Cardiac fibroblast (primary cell): ENCODE measurements at regions not wholly inside any gene's neighbourhood (a gene's known extent, or its start where the extent isn't known, plus 50 kb on each side); places are given as distances from the start of the nearest gene placed in this dataset.

Experiments
- DNase-seq, 2 donors: peaks; one replicate each; pipeline versions ENCODE4 v3.0.0 to v3.0.0-alpha.2; 2010; ENCODE audit warnings: low read depth in 2 of 2
- H3K4me3 ChIP-seq, 2 donors: replicated peaks in 1 of 2; 1 replicate in 1 of 2; 2 replicates in 1 of 2; pipeline ENCODE4 v1.5.1; 2011; ENCODE audit warnings: low read depth in 2 of 2, low read length in 2 of 2, mild to moderate bottlenecking in 2 of 2, moderate library complexity in 1 of 2
- TF ChIP-seq, protein P1 (sequence below): IDR thresholded peaks from one replicate; pipeline ENCODE4 v1.5.1; 2011; ENCODE audit warnings: low read depth, mild to moderate bottlenecking, low read length, inconsistent platforms

DNA sequence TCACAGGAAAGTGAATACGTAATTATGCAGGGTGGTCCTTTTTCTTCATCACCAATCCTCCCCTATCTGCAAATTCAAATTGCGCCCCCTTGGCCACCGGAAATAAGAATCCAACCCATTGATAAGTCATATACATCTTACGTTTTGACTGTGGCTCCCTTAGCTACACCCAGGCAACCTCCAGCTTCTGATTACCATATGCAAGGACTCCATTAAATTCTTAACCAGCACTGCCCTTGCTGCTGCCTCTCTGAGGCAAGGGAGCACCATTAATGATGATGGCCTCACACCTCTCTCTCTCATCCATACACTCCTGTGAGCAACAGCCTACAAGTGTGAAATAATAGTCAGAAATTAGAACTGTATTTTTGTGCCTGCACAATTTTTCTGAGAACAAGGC lies 106.0 kb upstream of the NOCT start:
- TF ChIP-seq, protein P1, sequence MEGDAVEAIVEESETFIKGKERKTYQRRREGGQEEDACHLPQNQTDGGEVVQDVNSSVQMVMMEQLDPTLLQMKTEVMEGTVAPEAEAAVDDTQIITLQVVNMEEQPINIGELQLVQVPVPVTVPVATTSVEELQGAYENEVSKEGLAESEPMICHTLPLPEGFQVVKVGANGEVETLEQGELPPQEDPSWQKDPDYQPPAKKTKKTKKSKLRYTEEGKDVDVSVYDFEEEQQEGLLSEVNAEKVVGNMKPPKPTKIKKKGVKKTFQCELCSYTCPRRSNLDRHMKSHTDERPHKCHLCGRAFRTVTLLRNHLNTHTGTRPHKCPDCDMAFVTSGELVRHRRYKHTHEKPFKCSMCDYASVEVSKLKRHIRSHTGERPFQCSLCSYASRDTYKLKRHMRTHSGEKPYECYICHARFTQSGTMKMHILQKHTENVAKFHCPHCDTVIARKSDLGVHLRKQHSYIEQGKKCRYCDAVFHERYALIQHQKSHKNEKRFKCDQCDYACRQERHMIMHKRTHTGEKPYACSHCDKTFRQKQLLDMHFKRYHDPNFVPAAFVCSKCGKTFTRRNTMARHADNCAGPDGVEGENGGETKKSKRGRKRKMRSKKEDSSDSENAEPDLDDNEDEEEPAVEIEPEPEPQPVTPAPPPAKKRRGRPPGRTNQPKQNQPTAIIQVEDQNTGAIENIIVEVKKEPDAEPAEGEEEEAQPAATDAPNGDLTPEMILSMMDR: no peak
- H3K4me3 ChIP-seq: no peak overlapping the region
- no peak for DNase-seq

DNA sequence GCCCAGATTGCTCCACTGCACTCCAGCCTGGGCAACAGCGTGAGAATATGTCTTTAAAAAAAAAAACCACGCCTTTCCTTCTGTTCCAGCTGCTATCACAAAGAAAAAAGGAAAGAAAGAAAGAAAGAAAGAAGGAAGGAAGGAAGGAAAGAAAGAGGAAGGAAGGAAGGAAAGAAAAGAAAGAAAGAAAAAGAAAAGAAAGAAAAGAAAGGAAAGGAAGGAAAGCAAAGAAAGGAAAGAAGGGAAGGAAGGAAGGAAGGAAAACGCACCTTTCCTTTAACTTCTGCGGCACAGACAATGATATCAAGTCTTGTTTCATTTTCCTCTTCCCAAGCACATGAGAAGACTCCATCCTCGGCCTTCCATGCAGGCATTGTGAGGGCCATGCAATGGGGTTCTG lies 107.4 kb upstream of the NOCT start:
- DNase-seq: no peak
- H3K4me3 ChIP-seq: no peak overlapping the region
- TF ChIP-seq, protein P1: no peak

DNA sequence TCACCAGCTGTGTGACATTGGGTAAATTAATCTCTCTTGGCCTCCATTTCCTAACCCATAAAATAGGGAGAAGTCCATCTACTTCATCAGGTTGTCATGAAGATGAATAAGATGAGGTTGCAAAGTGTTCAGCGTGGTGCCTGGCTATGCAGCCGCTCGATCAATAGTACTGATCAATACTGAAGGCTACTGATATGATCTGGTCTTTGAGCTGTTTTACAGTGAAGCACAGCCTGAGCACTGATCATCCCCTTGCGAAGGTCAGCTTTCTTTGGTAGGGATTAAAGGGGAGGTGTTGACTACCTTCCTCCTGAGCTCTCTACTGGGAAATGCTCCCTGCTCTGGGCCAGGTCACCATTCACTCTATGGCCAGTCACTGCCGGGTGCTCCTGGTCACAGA lies 108.4 kb upstream of the NOCT start:
- DNase-seq: no peak
- no peak overlapping the region for H3K4me3 ChIP-seq
- TF ChIP-seq, protein P1: no peak

DNA sequence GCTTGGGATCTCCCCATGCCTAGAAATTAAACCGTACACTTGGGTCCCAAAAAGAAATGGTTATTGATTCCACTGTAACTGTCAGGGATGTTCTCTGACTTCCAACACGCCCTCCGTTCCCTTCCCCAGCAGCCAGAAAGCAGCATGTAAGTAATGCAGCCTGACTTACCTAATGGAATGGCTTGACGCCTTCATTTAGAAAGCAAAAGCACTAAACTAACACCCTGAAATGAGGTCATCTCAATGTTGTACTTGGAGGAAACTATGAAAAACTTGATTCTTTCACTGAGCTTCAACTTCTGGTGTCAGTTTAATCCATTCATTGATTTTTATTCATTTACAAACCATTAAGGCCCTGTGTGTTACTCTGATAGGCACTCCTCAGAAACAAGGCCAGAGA lies 110.8 kb upstream of the NOCT start:
- TF ChIP-seq, protein P1: no peak
- no peak for DNase-seq
- H3K4me3 ChIP-seq: no peak overlapping the region

DNA sequence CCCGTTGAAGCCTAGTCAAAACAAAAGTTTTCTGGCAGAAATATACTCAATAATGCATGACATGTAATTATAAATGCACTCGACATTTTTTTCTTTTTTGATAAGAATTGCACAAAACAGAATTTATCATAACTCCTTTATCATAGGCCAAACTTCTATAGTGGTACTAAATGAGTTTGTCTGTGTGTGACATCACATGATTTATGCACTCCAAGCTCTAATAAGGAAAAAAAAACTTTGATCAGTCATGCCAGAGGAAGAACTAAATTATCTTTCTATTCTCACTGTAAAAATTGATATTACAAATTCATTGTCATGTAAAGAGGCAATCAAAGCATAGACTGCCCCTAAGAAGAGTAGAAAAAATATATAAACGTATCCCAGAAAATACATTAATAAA lies 112.4 kb upstream of the NOCT start:
- H3K4me3 ChIP-seq: no peak overlapping the region
- DNase-seq: no peak
- TF ChIP-seq, protein P1: no peak

DNA sequence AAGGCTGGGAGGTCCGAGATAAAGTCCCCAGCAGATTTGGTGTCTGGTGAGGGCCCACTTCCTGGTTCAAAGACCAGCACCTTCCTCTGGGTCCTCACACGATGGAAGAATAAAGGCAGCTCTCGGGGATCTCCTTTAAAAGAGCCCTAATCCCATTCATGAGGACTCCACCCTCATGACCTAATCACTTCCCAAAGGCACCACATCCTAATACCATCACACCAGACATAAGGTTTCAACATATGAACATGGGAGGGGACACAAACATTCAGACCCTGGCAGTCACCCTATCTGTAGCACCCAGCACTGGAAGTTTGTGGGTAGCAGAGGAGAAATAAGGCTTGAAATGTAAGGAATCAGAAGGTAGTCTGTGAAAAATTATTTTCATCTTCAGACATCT lies 112.9 kb upstream of the NOCT start:
- TF ChIP-seq, protein P1: no peak
- H3K4me3 ChIP-seq: no peak overlapping the region
- no peak for DNase-seq

DNA sequence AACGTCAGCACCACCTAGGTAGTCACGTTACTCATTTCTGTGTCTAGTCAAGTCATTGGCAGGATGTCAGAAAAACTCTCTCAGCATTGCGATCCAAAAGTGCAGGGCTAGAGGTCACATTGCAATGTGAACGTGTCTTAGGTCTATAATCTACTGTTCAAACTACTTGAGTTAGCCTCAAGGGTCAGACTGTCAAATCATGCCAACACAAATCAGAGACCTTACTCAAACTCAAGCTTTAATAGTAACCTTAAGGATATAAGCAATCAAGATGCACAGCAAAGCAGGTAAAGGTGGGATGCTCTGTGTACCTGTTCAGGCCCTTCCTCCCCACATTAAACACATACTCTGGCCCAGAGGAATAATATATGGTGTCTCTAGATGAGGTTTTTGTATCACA lies 114.4 kb upstream of the NOCT start:
- TF ChIP-seq, protein P1: no peak
- no peak for DNase-seq
- no peak overlapping the region for H3K4me3 ChIP-seq
